Progenitor cell of endocrine pancreas (in vitro differentiated cells): ENCODE measurements at regions not wholly inside any gene's neighbourhood (a gene's known extent, or its start where the extent isn't known, plus 50 kb on each side); places are given as distances from the start of the nearest gene placed in this dataset.

Experiments used
- DNase-seq: peaks from one replicate; pipeline ENCODE4 v3.0.0; 2021; ENCODE audit warnings: low spot score; ENCODE audit not compliant: unreplicated experiment
- H3K27ac Mint-ChIP-seq: 2 replicates; pipeline ENCODE4 v1.8.0; 2021; ENCODE audit warnings: mild to moderate bottlenecking, moderate library complexity, mixed read lengths
- H3K27me3 Mint-ChIP-seq: 2 replicates; pipeline ENCODE4 v1.8.0; 2021; ENCODE audit warnings: mixed read lengths
- H3K36me3 Mint-ChIP-seq: 2 replicates; pipeline ENCODE4 v1.8.0; 2022; ENCODE audit warnings: mixed read lengths; ENCODE audit not compliant: insufficient read depth
- H3K4me1 Mint-ChIP-seq: 2 replicates; pipeline ENCODE4 v1.8.0; 2021; ENCODE audit warnings: low read depth, mixed read lengths
- H3K4me3 Mint-ChIP-seq: 2 replicates; pipeline ENCODE4 v1.8.0; 2021; ENCODE audit warnings: low read depth, mild to moderate bottlenecking, moderate library complexity, mixed read lengths
- H3K9me3 Mint-ChIP-seq: 2 replicates; pipeline ENCODE4 v1.8.0; 2021; ENCODE audit warnings: low read depth, mixed read lengths
- TF ChIP-seq, protein P1 (sequence below): fragments of 200-600 bp; sonication (generic); IDR thresholded peaks from one replicate; pipeline ENCODE4 v1.5.0; 2021; ENCODE audit warnings: antibody characterized with exemption, mild to moderate bottlenecking; ENCODE audit not compliant: unreplicated experiment

DNA sequence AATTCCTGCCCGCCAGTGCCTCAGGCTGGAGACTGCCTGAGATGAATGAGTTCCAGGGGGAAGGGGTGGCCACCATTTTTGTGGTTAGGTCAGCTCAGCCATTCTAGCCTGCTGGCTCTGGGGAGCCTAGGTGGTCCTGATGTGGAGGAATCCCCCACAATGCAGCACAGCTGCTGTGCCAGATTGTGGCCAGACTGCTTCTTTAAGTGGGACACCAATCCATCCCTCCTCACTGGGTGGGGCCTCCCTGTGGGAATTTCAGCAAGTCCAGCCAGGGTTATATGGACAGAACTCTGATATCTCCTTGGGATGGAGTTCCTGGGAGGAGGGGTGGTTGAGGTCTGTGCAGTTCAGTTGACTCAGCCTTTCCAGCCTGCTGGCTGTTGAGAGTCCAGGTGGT is 51.2 kb upstream of the DAP start:
- Mint-ChIP-seq H3K27me3 (peaks cover 4% of the 10 kb centered on the region), H3K27ac (no peak overlapping the region), H3K4me1 (no peaks in the 10 kb centered on the region), H3K4me3 (no peak overlapping the region), H3K36me3 (peaks cover 2% of the 10 kb centered on the region), H3K9me3 (peaks cover 25% of the 10 kb centered on the region)
- DNase-seq = no peak
- TF ChIP-seq, protein P1, sequence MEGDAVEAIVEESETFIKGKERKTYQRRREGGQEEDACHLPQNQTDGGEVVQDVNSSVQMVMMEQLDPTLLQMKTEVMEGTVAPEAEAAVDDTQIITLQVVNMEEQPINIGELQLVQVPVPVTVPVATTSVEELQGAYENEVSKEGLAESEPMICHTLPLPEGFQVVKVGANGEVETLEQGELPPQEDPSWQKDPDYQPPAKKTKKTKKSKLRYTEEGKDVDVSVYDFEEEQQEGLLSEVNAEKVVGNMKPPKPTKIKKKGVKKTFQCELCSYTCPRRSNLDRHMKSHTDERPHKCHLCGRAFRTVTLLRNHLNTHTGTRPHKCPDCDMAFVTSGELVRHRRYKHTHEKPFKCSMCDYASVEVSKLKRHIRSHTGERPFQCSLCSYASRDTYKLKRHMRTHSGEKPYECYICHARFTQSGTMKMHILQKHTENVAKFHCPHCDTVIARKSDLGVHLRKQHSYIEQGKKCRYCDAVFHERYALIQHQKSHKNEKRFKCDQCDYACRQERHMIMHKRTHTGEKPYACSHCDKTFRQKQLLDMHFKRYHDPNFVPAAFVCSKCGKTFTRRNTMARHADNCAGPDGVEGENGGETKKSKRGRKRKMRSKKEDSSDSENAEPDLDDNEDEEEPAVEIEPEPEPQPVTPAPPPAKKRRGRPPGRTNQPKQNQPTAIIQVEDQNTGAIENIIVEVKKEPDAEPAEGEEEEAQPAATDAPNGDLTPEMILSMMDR = no peak
